ENCODE measurements at regions not wholly inside any gene's neighbourhood (a gene's known extent, or its start where the extent isn't known, plus 50 kb on each side); places are given as distances from the start of the nearest gene placed in this dataset.

GRCh38 chr4:123299212-123299691 is 97.3 kb upstream of the SPRY1 start:
- no TSS peak for BruUV-seq (replicated peaks)
- ATAC-seq, result no peak
- SMC1A ChIA-PET (ENCODE audit: uncharacterized antibody, unreplicated experiment), result no interaction called here

More at GRCh38 chr4:123299212-123299691, 97.3 kb upstream of the SPRY1 start:
- H3K4me3 ChIP-seq, result no peak overlapping the region
- DNase-seq (ENCODE audit: low read depth, low spot score) (no peak), FAIRE-seq (no peak)
- ChIA-PET CTCF (no interaction called here), RAD21 (ENCODE audit: unreplicated experiment) (no interaction called here), POLR2A (no interaction called here)
- TF ChIP-seq, protein P1, sequence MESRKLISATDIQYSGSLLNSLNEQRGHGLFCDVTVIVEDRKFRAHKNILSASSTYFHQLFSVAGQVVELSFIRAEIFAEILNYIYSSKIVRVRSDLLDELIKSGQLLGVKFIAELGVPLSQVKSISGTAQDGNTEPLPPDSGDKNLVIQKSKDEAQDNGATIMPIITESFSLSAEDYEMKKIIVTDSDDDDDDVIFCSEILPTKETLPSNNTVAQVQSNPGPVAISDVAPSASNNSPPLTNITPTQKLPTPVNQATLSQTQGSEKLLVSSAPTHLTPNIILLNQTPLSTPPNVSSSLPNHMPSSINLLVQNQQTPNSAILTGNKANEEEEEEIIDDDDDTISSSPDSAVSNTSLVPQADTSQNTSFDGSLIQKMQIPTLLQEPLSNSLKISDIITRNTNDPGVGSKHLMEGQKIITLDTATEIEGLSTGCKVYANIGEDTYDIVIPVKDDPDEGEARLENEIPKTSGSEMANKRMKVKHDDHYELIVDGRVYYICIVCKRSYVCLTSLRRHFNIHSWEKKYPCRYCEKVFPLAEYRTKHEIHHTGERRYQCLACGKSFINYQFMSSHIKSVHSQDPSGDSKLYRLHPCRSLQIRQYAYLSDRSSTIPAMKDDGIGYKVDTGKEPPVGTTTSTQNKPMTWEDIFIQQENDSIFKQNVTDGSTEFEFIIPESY (IDR thresholded peaks at IDR 0.05), result no peak
- TF ChIP-seq SMAD1 (IDR thresholded peaks at IDR 0.05; ENCODE audit: low read depth, partially characterized antibody), result no peak
- no peak for TF ChIP-seq PML (IDR thresholded peaks at IDR 0.05; ENCODE audit: low read length)
- TF ChIP-seq, protein P2, sequence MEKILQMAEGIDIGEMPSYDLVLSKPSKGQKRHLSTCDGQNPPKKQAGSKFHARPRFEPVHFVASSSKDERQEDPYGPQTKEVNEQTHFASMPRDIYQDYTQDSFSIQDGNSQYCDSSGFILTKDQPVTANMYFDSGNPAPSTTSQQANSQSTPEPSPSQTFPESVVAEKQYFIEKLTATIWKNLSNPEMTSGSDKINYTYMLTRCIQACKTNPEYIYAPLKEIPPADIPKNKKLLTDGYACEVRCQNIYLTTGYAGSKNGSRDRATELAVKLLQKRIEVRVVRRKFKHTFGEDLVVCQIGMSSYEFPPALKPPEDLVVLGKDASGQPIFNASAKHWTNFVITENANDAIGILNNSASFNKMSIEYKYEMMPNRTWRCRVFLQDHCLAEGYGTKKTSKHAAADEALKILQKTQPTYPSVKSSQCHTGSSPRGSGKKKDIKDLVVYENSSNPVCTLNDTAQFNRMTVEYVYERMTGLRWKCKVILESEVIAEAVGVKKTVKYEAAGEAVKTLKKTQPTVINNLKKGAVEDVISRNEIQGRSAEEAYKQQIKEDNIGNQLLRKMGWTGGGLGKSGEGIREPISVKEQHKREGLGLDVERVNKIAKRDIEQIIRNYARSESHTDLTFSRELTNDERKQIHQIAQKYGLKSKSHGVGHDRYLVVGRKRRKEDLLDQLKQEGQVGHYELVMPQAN (conservative IDR thresholded peaks at IDR 0.05), result no peak
- no peak for TF ChIP-seq YY1 (IDR thresholded peaks at IDR 0.05; ENCODE audit: low read depth, low read length)
- TF ChIP-seq SREBF2 (IDR thresholded peaks at IDR 0.05; ENCODE audit: low read length), result no peak
- no peak for TF ChIP-seq BHLHE40 (IDR thresholded peaks at IDR 0.05; ENCODE audit: borderline replicate concordance in 1 of 2, low read depth in 2 of 2, low read length in 1 of 2)
- TF ChIP-seq TCF3 (IDR thresholded peaks at IDR 0.05; ENCODE audit: borderline replicate concordance, insufficient read depth, low read depth, low read length), result no peak
- no peak for TF ChIP-seq GATAD2B (conservative IDR thresholded peaks at IDR 0.05; ENCODE audit: low read depth)
- TF ChIP-seq FOS (IDR thresholded peaks at IDR 0.05; ENCODE audit: borderline replicate concordance, extremely low read depth, insufficient read length), result no peak
- no peak for TF ChIP-seq JUND (IDR thresholded peaks at IDR 0.05; ENCODE audit: low read depth, low read length)
- no peak for TF ChIP-seq EED (IDR thresholded peaks at IDR 0.05; ENCODE audit: low read depth)
- no peak for TF ChIP-seq ZSCAN29 (IDR thresholded peaks at IDR 0.05)
- no peak for TF ChIP-seq USF1 (IDR thresholded peaks at IDR 0.05; ENCODE audit: borderline replicate concordance, extremely low read length, insufficient read depth, low read depth, low read length)
- no peak for TF ChIP-seq ZZZ3 (IDR thresholded peaks at IDR 0.05; ENCODE audit: control insufficient read depth, insufficient read length, low read depth)
- H3K36me3 ChIP-seq (ENCODE audit: control insufficient read depth in 2 of 2, insufficient read depth in 2 of 2, low read length in 1 of 2), result no peaks in the 10 kb centered on the region
- no peaks in the 10 kb centered on the region for H3K79me2 ChIP-seq (ENCODE audit: control insufficient read depth, insufficient read depth, low read length)
- H4K20me1 ChIP-seq (ENCODE audit: control insufficient read depth, insufficient read depth), result no peaks in the 10 kb centered on the region
- no peaks in the 10 kb centered on the region for H3K9me3 ChIP-seq (replicated peaks; ENCODE audit: control insufficient read depth, insufficient read depth, low read length)
- no peak overlapping the region for H3K27ac ChIP-seq (ENCODE audit: control insufficient read depth, insufficient read depth)
- intact Hi-C loops (cut with micrococcal nuclease; ENCODE audit: unreplicated experiment) (no loop called here), in situ Hi-C loops (cut with MboI) (no loop called here)
- H3K27me3 ChIP-seq (replicated peaks in 1 of 2; ENCODE audit: control insufficient read depth in 2 of 2, insufficient read depth in 2 of 2, low read length in 1 of 2), result no peaks in the 10 kb centered on the region
- no peak overlapping the region for H3K4me2 ChIP-seq (ENCODE audit: control insufficient read depth, insufficient read depth)
- H3K4me1 ChIP-seq (ENCODE audit: control insufficient read depth, insufficient read depth, low read length), result no peaks in the 10 kb centered on the region
- H3K9ac ChIP-seq (ENCODE audit: control insufficient read depth, insufficient read depth, low read length), result no peak overlapping the region
- H2AFZ ChIP-seq (ENCODE audit: control insufficient read depth, low read depth, low read length), result no peak overlapping the region
